HCT116 (cell line): ENCODE measurements at regions not wholly inside any gene's neighbourhood (a gene's known extent, or its start where the extent isn't known, plus 50 kb on each side); places are given as distances from the start of the nearest gene placed in this dataset.

Experiments used
- ATAC-seq: fragments of 200-7000 bp; cut with Tn5 transposase; 2 replicates; pipeline ENCODE4 v1.9.1; 2020; ENCODE audit warnings: mild to moderate bottlenecking, moderate library complexity
- BruUV-seq: library from RNA; stranded (reverse); fragments of 400-500 nt; replicated peaks from 2 replicates; lab custom pipeline; 2021; lab: Mats Ljungman, UMichigan
- CTCF ChIA-PET: fragments of 300-600 bp; sonication (Branson Sonifier 250); formaldehyde crosslinking; loops from one replicate; lab custom pipeline; 2021; ENCODE audit warnings: antibody characterized with exemption; lab: Charles Lee
- POLR2A ChIA-PET: fragments of 300-600, 350-600 bp; sonication (Branson Sonifier 250); formaldehyde crosslinking; loops from one replicate; lab custom pipeline; 2021; ENCODE audit warnings: antibody characterized with exemption; lab: Charles Lee
- RAD21 ChIA-PET, 2 experiments: fragments of 300-600 bp; sonication (Branson Sonifier 250); formaldehyde crosslinking; loops; one replicate each; lab custom pipeline; 2023; ENCODE audit warnings: low total read pairs in 2 of 2; ENCODE audit not compliant: uncharacterized antibody in 2 of 2, unreplicated experiment in 2 of 2, low non-redundant PET in 1 of 2; lab: Charles Lee
- DNase-seq: peaks from one replicate; pipeline ENCODE4 v3.0.0-alpha.2; 2010; ENCODE audit warnings: low read depth, low spot score
- H2AFZ ChIP-seq: fragments of 200-600 bp; shearing (Covaris generic), sonication (generic); 2 replicates; pipeline ENCODE4 v1.6.1; 2017; ENCODE audit warnings: low read depth, mixed run types, mixed read lengths, antibody characterized with exemption, low read length; ENCODE audit not compliant: poor library complexity, severe bottlenecking
- H3K27ac ChIP-seq: 2 replicates; pipeline ENCODE4 v1.5.1; 2012; ENCODE audit warnings: low read depth, low read length
- H3K27me3 ChIP-seq: fragments of 200-600 bp; sonication (generic); 2 replicates; pipeline ENCODE4 v1.6.1; 2016; ENCODE audit warnings: mixed run types, low read length, mixed read lengths; ENCODE audit not compliant: insufficient read depth
- H3K36me3 ChIP-seq, 2 experiments: fragments of 200-500 bp in 1 of 2; fragments of 200-600 bp in 1 of 2; sonication (Bioruptor generic) in 1 of 2; sonication (generic) in 1 of 2; 2 replicates each; pipeline versions ENCODE4 v1.5.1 to v1.6.1; 2014 to 2016; ENCODE audit warnings: low read length in 2 of 2, inconsistent platforms in 1 of 2, mixed read lengths in 1 of 2, mixed run types in 1 of 2; ENCODE audit not compliant: insufficient read depth in 2 of 2, control insufficient read depth in 1 of 2
- H3K4me1 ChIP-seq, 2 experiments: fragments of 200-600 bp in 1 of 2; sonication (generic) in 1 of 2; 2 replicates each; pipeline versions ENCODE4 v1.5.1 to v1.6.1; 2012 to 2017; ENCODE audit warnings: low read length in 2 of 2, inconsistent platforms in 1 of 2, mild to moderate bottlenecking in 1 of 2, mixed read lengths in 1 of 2, mixed run types in 1 of 2, moderate library complexity in 1 of 2; ENCODE audit not compliant: insufficient read depth in 2 of 2, control insufficient read depth in 1 of 2
- H3K4me2 ChIP-seq: fragments of 200-600 bp; sonication (generic); 2 replicates; pipeline ENCODE4 v1.6.1; 2017; ENCODE audit warnings: mixed run types, low read length, mixed read lengths
- H3K4me3 ChIP-seq, 2 experiments: fragments of 200-600 bp in 1 of 2; sonication (generic) in 1 of 2; replicated peaks in 1 of 2; 2 replicates each; pipeline ENCODE4 v1.5.1; 2011 to 2016; ENCODE audit warnings: low read length in 2 of 2, control low read depth in 1 of 2, low read depth in 1 of 2, mild to moderate bottlenecking in 1 of 2, mixed read lengths in 1 of 2, mixed run types in 1 of 2
- H3K79me2 ChIP-seq: fragments of 200-600 bp; sonication (generic); 2 replicates; pipeline ENCODE4 v1.6.1; 2017; ENCODE audit warnings: mild to moderate bottlenecking, mixed run types, low read length, moderate library complexity, mixed read lengths; ENCODE audit not compliant: insufficient read depth
- H3K9ac ChIP-seq: fragments of 200-600 bp; sonication (generic); 2 replicates; pipeline ENCODE4 v1.6.1; 2016; ENCODE audit warnings: low read length, mixed read lengths
- H3K9me2 ChIP-seq: fragments of 200-600 bp; sonication (generic), shearing (Covaris generic); 2 replicates; pipeline ENCODE4 v1.6.1; 2017; ENCODE audit warnings: mixed run types, mild to moderate bottlenecking, moderate library complexity; ENCODE audit not compliant: insufficient read depth
- H3K9me3 ChIP-seq, 2 experiments: fragments of 200-500 bp in 1 of 2; fragments of 200-600 bp in 1 of 2; sonication (Bioruptor generic) in 1 of 2; sonication (generic) in 1 of 2; 2 replicates each; pipeline ENCODE4 v1.6.1; 2014 to 2017; ENCODE audit warnings: low read length in 2 of 2, mixed read lengths in 2 of 2, inconsistent platforms in 1 of 2, low read depth in 1 of 2, mild to moderate bottlenecking in 1 of 2, mixed run types in 1 of 2, moderate library complexity in 1 of 2; ENCODE audit not compliant: control insufficient read depth in 1 of 2, insufficient read depth in 1 of 2
- H4K20me1 ChIP-seq: fragments of 200-600 bp; sonication (generic), shearing (Covaris generic); 2 replicates; pipeline ENCODE4 v1.6.1; 2017; ENCODE audit warnings: mixed run types, mild to moderate bottlenecking, moderate library complexity; ENCODE audit not compliant: insufficient read depth
- ATF3 ChIP-seq: IDR thresholded peaks from 2 replicates; pipeline ENCODE4 v1.6.1; 2012
- CBX3 ChIP-seq: IDR thresholded peaks from 2 replicates; pipeline ENCODE4 v1.6.1; 2012; ENCODE audit warnings: low read depth
- EZH2 ChIP-seq: fragments of 200-600 bp; sonication (generic); IDR thresholded peaks from 2 replicates; pipeline ENCODE4 v1.6.1; 2017; ENCODE audit warnings: antibody characterized with exemption, mixed run types
- FOSL1 ChIP-seq: IDR thresholded peaks from 2 replicates; pipeline ENCODE4 v1.6.1; 2012; ENCODE audit warnings: low read depth
- RAD21 ChIP-seq: IDR thresholded peaks from 2 replicates; pipeline ENCODE4 v1.6.1; 2012; ENCODE audit warnings: low read depth, mild to moderate bottlenecking
- REST ChIP-seq: IDR thresholded peaks from 2 replicates; pipeline ENCODE4 v1.6.1; 2012; ENCODE audit warnings: low read depth
- SIN3A ChIP-seq: IDR thresholded peaks from 2 replicates; pipeline ENCODE4 v1.6.1; 2012; ENCODE audit warnings: low read depth
- intact Hi-C: fragments of 100-400 bp; cut with micrococcal nuclease; formaldehyde crosslinking; loops from 2 replicates; pipeline ENCODE4 v1.10.0; 2022

DNA sequence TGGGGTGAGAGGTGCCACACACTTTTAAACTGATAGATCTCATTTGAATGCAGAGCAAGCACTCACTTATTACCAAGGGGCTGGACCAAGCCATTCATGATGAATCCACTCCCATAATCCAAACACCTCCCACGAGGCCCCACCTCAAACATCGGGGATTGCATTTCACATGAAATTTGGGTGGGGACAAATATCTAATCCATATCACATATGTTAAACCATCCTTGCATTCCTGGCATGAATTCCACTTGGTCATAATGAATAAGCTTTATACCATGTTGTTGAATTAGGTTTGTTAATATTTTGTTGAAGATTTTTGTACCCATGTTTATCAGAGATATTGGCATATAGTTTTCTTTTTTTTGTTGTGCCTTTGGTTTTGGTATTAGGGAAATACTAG, 1198.7 kb upstream of the ATXN8OS start (continued):
- no peak for TF ChIP-seq EZH2
- TF ChIP-seq CBX3 = no peak
- TF ChIP-seq ATF3 = no peak

DNA sequence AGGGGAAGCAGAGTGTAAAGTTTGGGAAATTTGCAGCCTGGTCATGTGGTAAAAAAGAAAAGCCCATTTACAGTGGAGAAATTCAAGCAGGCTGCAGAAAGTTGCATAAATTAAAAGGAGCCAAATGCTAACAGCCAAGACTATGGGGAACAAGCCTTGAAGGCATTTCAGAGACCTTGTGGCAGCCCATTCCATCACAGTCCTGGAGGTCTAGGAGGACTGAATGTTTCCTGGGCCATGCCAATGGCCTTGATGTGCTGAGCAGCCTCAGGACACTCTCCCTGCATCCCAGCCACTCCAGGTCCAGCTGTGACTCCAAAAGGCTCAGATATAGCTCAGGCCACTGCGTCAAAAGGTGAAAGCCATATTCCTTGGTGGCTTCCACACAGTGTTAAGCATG, 1202.4 kb upstream of the ATXN8OS start:
- Histone ChIP-seq H3K27ac (no peak overlapping the region), H3K9me2 (no peaks in the 10 kb centered on the region), H4K20me1 (no peaks in the 10 kb centered on the region), H3K4me2 (no peak overlapping the region), H3K27me3 (no peaks in the 10 kb centered on the region), H3K4me1 (no peaks in the 10 kb centered on the region), H3K9me3 (peaks cover 6 to 18% of the 10 kb centered on the region in 2 experiments; a peak in 2 of 4 replicates), H3K36me3 (no peaks in the 10 kb centered on the region), H2AFZ (no peak overlapping the region), H3K9ac (no peak overlapping the region), H3K4me3 (no peak overlapping the region), H3K79me2 (no peaks in the 10 kb centered on the region)
- DNase-seq (no peak), ATAC-seq (no peak)
- POLR2A ChIA-PET = no interaction called here
- TF ChIP-seq REST = no peak
- no peak for TF ChIP-seq SIN3A
- TF ChIP-seq FOSL1 = no peak
- no peak for TF ChIP-seq RAD21
- CTCF ChIA-PET = no interaction called here
- BruUV-seq = no TSS peak
- RAD21 ChIA-PET = no interaction called here
- intact Hi-C loops = no loop called here
